ENCODE measurements at regions not wholly inside any gene's neighbourhood (a gene's known extent, or its start where the extent isn't known, plus 50 kb on each side); places are given as distances from the start of the nearest gene placed in this dataset.

- Histone ChIP-seq H3K9ac (no peak overlapping the region), H3K4me2 (ENCODE audit: unreplicated experiment) (no peak overlapping the region), H4K20me1 (ENCODE audit: insufficient read depth) (no peaks in the 10 kb centered on the region), H2AFZ (no peak overlapping the region), H3K4me3 (no peak overlapping the region), H3K27me3 (replicated peaks; ENCODE audit: insufficient read depth) (peaks cover 4% of the 10 kb centered on the region; the same call in 1 of the 2 replicates), H3K9me3 (ENCODE audit: low read depth) (no peaks in the 10 kb centered on the region), H3F3A (ENCODE audit: insufficient read depth) (no peaks in the 10 kb centered on the region), H3K9me2 (ENCODE audit: insufficient read depth) (no peaks in the 10 kb centered on the region), H3K4me1 (ENCODE audit: insufficient read depth) (no peaks in the 10 kb centered on the region), H3K79me2 (ENCODE audit: insufficient read depth) (no peaks in the 10 kb centered on the region), H3K27ac (no peak overlapping the region), H3K36me3 (ENCODE audit: low read depth) (no peaks in the 10 kb centered on the region)
- TF ChIP-seq EZH2 (IDR thresholded peaks at IDR 0.05; ENCODE audit: insufficient read depth, poor library complexity, severe bottlenecking) (no peak), EZH2phosphoT487 (IDR thresholded peaks at IDR 0.05; ENCODE audit: insufficient read depth, low read depth) (no peak)
- in situ Hi-C loops (cut with MboI): no loop called here
- 44 to 55% methylated on average over 1 of the region's 1 CpG for WGBS, 2 experiments (ENCODE audit: low coverage in 1 of 2, low lambda C conversion rate in 2 of 2, missing lambda C conversion rate in 2 of 2)
- DNase-seq: no peak
These were observed 88.6 kb upstream of the PLXNA2 start for GRCh38 chr1:208332774-208333126.

GRCh38 chr1:208333676-208334075, 89.5 kb upstream of the PLXNA2 start:
- no peak overlapping the region for H3K4me3 ChIP-seq
- no peaks in the 10 kb centered on the region for H3K79me2 ChIP-seq (ENCODE audit: insufficient read depth)
- H3K9ac ChIP-seq: no peak overlapping the region
- H3K27ac ChIP-seq: no peak overlapping the region
- DNase-seq: no peak
- no peaks in the 10 kb centered on the region for H3K4me1 ChIP-seq (ENCODE audit: insufficient read depth)
- no peaks in the 10 kb centered on the region for H3F3A ChIP-seq (ENCODE audit: insufficient read depth)
- in situ Hi-C loops (cut with MboI): no loop called here
- 38% methylated on average over 2 of the region's 2 CpGs for WGBS, 2 experiments (ENCODE audit: low coverage in 1 of 2, low lambda C conversion rate in 2 of 2, missing lambda C conversion rate in 2 of 2)
- TF ChIP-seq EZH2phosphoT487 (IDR thresholded peaks at IDR 0.05; ENCODE audit: insufficient read depth, low read depth) (no peak), EZH2 (IDR thresholded peaks at IDR 0.05; ENCODE audit: insufficient read depth, poor library complexity, severe bottlenecking) (no peak)
- H3K9me2 ChIP-seq (ENCODE audit: insufficient read depth): no peaks in the 10 kb centered on the region
- no peak overlapping the region for H3K4me2 ChIP-seq (ENCODE audit: unreplicated experiment)
- no peaks in the 10 kb centered on the region for H3K36me3 ChIP-seq (ENCODE audit: low read depth)
- no peaks in the 10 kb centered on the region for H3K9me3 ChIP-seq (ENCODE audit: low read depth)
- H3K27me3 ChIP-seq (replicated peaks; ENCODE audit: insufficient read depth): peaks cover 4% of the 10 kb centered on the region; the same call in 1 of the 2 replicates
- no peaks in the 10 kb centered on the region for H4K20me1 ChIP-seq (ENCODE audit: insufficient read depth)
- no peak overlapping the region for H2AFZ ChIP-seq

- H3K27ac ChIP-seq: no peak overlapping the region
- WGBS, 2 experiments (ENCODE audit: low coverage in 1 of 2, low lambda C conversion rate in 2 of 2, missing lambda C conversion rate in 2 of 2): 63 to 66% methylated on average over 9 of the region's 9 CpGs
- no peak overlapping the region for H2AFZ ChIP-seq
- no peaks in the 10 kb centered on the region for H3K36me3 ChIP-seq (ENCODE audit: low read depth)
- H3K79me2 ChIP-seq (ENCODE audit: insufficient read depth): no peaks in the 10 kb centered on the region
- no peak overlapping the region for H3K9ac ChIP-seq
- TF ChIP-seq EZH2phosphoT487 (IDR thresholded peaks at IDR 0.05; ENCODE audit: insufficient read depth, low read depth): no peak
- no peak for TF ChIP-seq EZH2 (IDR thresholded peaks at IDR 0.05; ENCODE audit: insufficient read depth, poor library complexity, severe bottlenecking)
- H3K9me3 ChIP-seq (ENCODE audit: low read depth): no peaks in the 10 kb centered on the region
- peaks cover 4% of the 10 kb centered on the region; the same call in 1 of the 2 replicates for H3K27me3 ChIP-seq (replicated peaks; ENCODE audit: insufficient read depth)
- H3K4me1 ChIP-seq (ENCODE audit: insufficient read depth): no peaks in the 10 kb centered on the region
- no peaks in the 10 kb centered on the region for H3F3A ChIP-seq (ENCODE audit: insufficient read depth)
- no peaks in the 10 kb centered on the region for H3K9me2 ChIP-seq (ENCODE audit: insufficient read depth)
- DNase-seq: no peak
- no peak overlapping the region for H3K4me3 ChIP-seq
- no peak overlapping the region for H3K4me2 ChIP-seq (ENCODE audit: unreplicated experiment)
- in situ Hi-C loops (cut with MboI): no loop called here
- no peaks in the 10 kb centered on the region for H4K20me1 ChIP-seq (ENCODE audit: insufficient read depth)
These were observed 91.4 kb upstream of the PLXNA2 start for GRCh38 chr1:208335371-208336136.

GRCh38 chr1:208336137-208336518, 91.9 kb upstream of the PLXNA2 start:
- Histone ChIP-seq H3K27ac (no peak overlapping the region), H3K27me3 (replicated peaks; ENCODE audit: insufficient read depth) (peaks cover 4% of the 10 kb centered on the region; the same call in 1 of the 2 replicates), H3K4me1 (ENCODE audit: insufficient read depth) (no peaks in the 10 kb centered on the region), H3F3A (ENCODE audit: insufficient read depth) (no peaks in the 10 kb centered on the region), H2AFZ (no peak overlapping the region), H3K4me2 (ENCODE audit: unreplicated experiment) (no peak overlapping the region), H3K9me2 (ENCODE audit: insufficient read depth) (no peaks in the 10 kb centered on the region), H4K20me1 (ENCODE audit: insufficient read depth) (no peaks in the 10 kb centered on the region), H3K9ac (no peak overlapping the region), H3K36me3 (ENCODE audit: low read depth) (no peaks in the 10 kb centered on the region), H3K4me3 (no peak overlapping the region), H3K79me2 (ENCODE audit: insufficient read depth) (no peaks in the 10 kb centered on the region), H3K9me3 (ENCODE audit: low read depth) (no peaks in the 10 kb centered on the region)
- in situ Hi-C loops (cut with MboI): no loop called here
- TF ChIP-seq EZH2phosphoT487 (IDR thresholded peaks at IDR 0.05; ENCODE audit: insufficient read depth, low read depth) (no peak), EZH2 (IDR thresholded peaks at IDR 0.05; ENCODE audit: insufficient read depth, poor library complexity, severe bottlenecking) (no peak)
- no peak for DNase-seq
- 66 to 71% methylated on average over 6 of the region's 6 CpGs for WGBS, 2 experiments (ENCODE audit: low coverage in 1 of 2, low lambda C conversion rate in 2 of 2, missing lambda C conversion rate in 2 of 2)
